ENCODE measurements at regions not wholly inside any gene's neighbourhood (a gene's known extent, or its start where the extent isn't known, plus 50 kb on each side); places are given as distances from the start of the nearest gene placed in this dataset.
A peak's percentile ranks its signal among the peaks of the same experiment; 100 is the strongest.

DNA sequence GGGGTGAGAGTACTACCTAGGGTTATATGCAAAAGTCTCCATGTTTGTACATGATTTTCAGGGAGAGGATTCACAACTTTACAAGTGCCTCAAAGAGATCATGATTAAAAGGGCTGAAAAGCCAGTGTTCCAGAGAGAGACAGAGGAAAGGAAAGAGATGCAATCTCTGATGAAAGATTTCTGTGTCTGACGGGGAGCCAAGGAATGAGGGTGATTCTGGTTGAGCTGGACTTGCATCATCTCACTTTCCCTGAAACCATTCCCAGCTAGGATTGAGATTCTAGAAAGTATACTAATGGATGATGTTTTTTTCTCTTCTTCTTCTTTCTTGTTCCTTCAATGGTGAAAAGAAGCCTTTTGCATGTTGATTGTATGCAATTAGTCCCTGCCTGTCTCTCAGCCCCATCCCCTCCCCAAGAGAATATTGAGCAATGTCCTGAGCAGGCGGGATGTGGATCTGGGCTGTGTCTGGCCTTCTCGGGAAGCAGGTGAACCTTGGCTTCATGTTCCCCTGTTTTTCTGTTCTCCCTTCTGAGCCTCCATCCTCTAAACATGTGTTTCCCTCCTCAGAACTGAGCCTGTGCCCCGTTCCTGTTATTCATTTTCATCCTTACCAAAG, 186.1 kb downstream of the ZNF365 start:
- H3K4me1 ChIP-seq (ENCODE audit: low read length) = no peaks in the 10 kb centered on the region
- no peak overlapping the region for H3K4me3 ChIP-seq (ENCODE audit: low read length)
- H3K27me3 ChIP-seq (ENCODE audit: low read length) = no peaks in the 10 kb centered on the region
- no peaks in the 10 kb centered on the region for H3K9me2 ChIP-seq (replicated peaks; ENCODE audit: insufficient read depth, low read length)
- no peaks in the 10 kb centered on the region for H4K20me1 ChIP-seq (ENCODE audit: insufficient read depth, low read depth, low read length)
- H3K4me2 ChIP-seq (ENCODE audit: low read depth, low read length, poor library complexity, severe bottlenecking) = no peak overlapping the region
- no peak for DNase-seq
- H3K27ac ChIP-seq (ENCODE audit: low read length) = no peak overlapping the region
- no peaks in the 10 kb centered on the region for H3K79me2 ChIP-seq (ENCODE audit: low read length)
- no peak overlapping the region for H2AFZ ChIP-seq (ENCODE audit: low read length)
- H3K36me3 ChIP-seq (ENCODE audit: insufficient read depth, low read length) = no peaks in the 10 kb centered on the region
- no peak overlapping the region for H3K9ac ChIP-seq (ENCODE audit: low read length)
- H3K9me3 ChIP-seq (ENCODE audit: low read length) = no peaks in the 10 kb centered on the region

DNA sequence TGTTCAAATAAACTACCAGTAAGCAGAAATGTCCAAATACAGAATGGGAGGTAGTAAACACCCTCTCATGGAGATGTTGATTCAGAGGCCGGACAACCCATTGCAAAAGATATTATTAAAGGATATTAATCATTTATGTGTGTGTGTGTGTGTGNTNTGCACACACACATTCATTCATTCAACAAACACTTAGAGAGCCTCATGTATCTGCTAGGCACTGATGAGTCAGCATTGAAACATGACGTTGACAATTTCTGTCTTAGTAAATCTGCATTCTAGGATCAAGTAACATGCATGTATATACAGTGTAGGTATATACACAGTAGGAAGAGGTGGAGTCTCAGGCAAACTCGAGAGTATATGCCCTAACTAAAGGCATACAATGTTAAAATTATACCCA, 187.0 kb downstream of the ZNF365 start:
- no peaks in the 10 kb centered on the region for H3K4me1 ChIP-seq (ENCODE audit: low read length)
- no peak overlapping the region for H3K4me2 ChIP-seq (ENCODE audit: low read depth, low read length, poor library complexity, severe bottlenecking)
- H3K9ac ChIP-seq (ENCODE audit: low read length) = no peak overlapping the region
- no peak overlapping the region for H2AFZ ChIP-seq (ENCODE audit: low read length)
- H3K36me3 ChIP-seq (ENCODE audit: insufficient read depth, low read length) = no peaks in the 10 kb centered on the region
- H3K79me2 ChIP-seq (ENCODE audit: low read length) = no peaks in the 10 kb centered on the region
- H3K9me2 ChIP-seq (replicated peaks; ENCODE audit: insufficient read depth, low read length) = no peaks in the 10 kb centered on the region
- DNase-seq = no peak
- no peaks in the 10 kb centered on the region for H3K9me3 ChIP-seq (ENCODE audit: low read length)
- no peaks in the 10 kb centered on the region for H3K27me3 ChIP-seq (ENCODE audit: low read length)
- H3K27ac ChIP-seq (ENCODE audit: low read length) = no peak overlapping the region
- H3K4me3 ChIP-seq (ENCODE audit: low read length) = no peak overlapping the region
- H4K20me1 ChIP-seq (ENCODE audit: insufficient read depth, low read depth, low read length) = no peaks in the 10 kb centered on the region

DNA sequence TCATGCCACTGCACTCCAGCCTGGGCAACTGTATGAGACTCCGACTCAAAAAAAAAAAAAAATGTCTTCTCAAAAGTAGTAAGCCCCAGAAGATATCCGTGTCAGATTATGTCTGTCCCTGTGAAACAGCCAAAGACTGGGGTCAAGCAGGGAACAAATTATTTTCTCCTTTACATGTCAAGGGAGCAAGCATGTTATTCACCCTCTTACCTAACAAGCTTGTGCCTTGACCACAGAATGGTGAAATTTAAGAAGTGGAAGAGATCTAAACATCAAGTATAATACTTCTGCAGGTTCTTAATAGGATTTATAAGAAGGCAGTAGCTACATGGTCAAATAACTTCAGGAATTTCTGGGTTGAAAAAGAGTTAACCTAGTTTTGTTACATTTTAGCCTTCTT, 187.9 kb downstream of the ZNF365 start:
- no peak overlapping the region for H3K9ac ChIP-seq (ENCODE audit: low read length)
- no peaks in the 10 kb centered on the region for H3K36me3 ChIP-seq (ENCODE audit: insufficient read depth, low read length)
- DNase-seq = no peak
- H3K9me3 ChIP-seq (ENCODE audit: low read length) = no peaks in the 10 kb centered on the region
- no peak overlapping the region for H3K27ac ChIP-seq (ENCODE audit: low read length)
- no peaks in the 10 kb centered on the region for H3K9me2 ChIP-seq (replicated peaks; ENCODE audit: insufficient read depth, low read length)
- H3K4me1 ChIP-seq (ENCODE audit: low read length) = no peaks in the 10 kb centered on the region
- H3K27me3 ChIP-seq (ENCODE audit: low read length) = no peaks in the 10 kb centered on the region
- no peaks in the 10 kb centered on the region for H4K20me1 ChIP-seq (ENCODE audit: insufficient read depth, low read depth, low read length)
- H3K4me3 ChIP-seq (ENCODE audit: low read length) = no peak overlapping the region
- H2AFZ ChIP-seq (ENCODE audit: low read length) = no peak overlapping the region
- H3K79me2 ChIP-seq (ENCODE audit: low read length) = no peaks in the 10 kb centered on the region
- H3K4me2 ChIP-seq (ENCODE audit: low read depth, low read length, poor library complexity, severe bottlenecking) = no peak overlapping the region

DNA sequence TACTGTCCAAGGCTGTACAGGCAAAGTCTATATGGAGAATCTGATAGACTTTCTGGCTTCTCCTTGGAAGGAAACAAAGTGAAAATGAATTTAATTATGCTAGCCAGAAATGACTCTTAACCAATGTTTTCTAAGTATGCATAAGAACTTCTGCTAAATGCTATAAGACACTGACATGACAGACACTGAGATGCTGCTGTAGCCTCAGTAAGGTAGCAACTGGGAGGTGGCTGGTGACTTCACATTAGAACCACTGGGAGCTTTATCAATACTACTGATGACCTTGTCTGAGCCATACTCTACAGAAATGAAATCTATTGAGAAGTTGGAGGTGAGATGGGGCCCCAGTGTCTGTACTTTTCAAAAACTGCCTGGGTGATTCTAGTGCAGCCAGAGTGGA, 188.6 kb downstream of the ZNF365 start:
- H3K9me2 ChIP-seq (replicated peaks; ENCODE audit: insufficient read depth, low read length) = no peaks in the 10 kb centered on the region
- no peak overlapping the region for H3K27ac ChIP-seq (ENCODE audit: low read length)
- H3K79me2 ChIP-seq (ENCODE audit: low read length) = no peaks in the 10 kb centered on the region
- H2AFZ ChIP-seq (ENCODE audit: low read length) = no peak overlapping the region
- H3K9me3 ChIP-seq (ENCODE audit: low read length) = no peaks in the 10 kb centered on the region
- no peaks in the 10 kb centered on the region for H4K20me1 ChIP-seq (ENCODE audit: insufficient read depth, low read depth, low read length)
- DNase-seq = no peak
- H3K27me3 ChIP-seq (ENCODE audit: low read length) = no peaks in the 10 kb centered on the region
- H3K4me2 ChIP-seq (ENCODE audit: low read depth, low read length, poor library complexity, severe bottlenecking) = no peak overlapping the region
- H3K4me1 ChIP-seq (ENCODE audit: low read length) = no peaks in the 10 kb centered on the region
- no peak overlapping the region for H3K9ac ChIP-seq (ENCODE audit: low read length)
- no peaks in the 10 kb centered on the region for H3K36me3 ChIP-seq (ENCODE audit: insufficient read depth, low read length)
- no peak overlapping the region for H3K4me3 ChIP-seq (ENCODE audit: low read length)

DNA sequence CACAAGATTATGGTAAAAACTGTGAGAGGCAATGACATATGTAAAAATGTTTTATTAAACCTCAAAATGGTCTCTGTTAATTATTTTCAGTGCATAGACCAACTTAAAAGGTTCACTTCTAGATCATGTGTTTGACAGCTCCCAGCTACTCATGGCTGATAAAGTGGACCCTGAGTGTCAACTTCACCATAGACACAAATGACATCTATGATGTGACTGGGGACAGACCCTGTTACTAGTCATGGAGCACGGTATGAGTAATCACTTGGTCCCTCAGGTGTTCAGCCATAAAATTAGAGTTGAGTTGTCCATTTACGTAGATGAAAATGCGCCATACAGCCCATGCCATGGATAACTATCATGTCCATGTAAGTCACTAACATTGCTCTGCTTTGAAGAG, 199.8 kb downstream of the ZNF365 start:
- Histone ChIP-seq H3K4me1 (ENCODE audit: low read length) (no peaks in the 10 kb centered on the region), H3K36me3 (ENCODE audit: insufficient read depth, low read length) (no peaks in the 10 kb centered on the region), H3K27me3 (ENCODE audit: low read length) (no peaks in the 10 kb centered on the region), H3K9ac (ENCODE audit: low read length) (no peak overlapping the region), H2AFZ (ENCODE audit: low read length) (no peak overlapping the region), H3K9me3 (ENCODE audit: low read length) (no peaks in the 10 kb centered on the region), H3K4me3 (ENCODE audit: low read length) (no peak overlapping the region), H3K79me2 (ENCODE audit: low read length) (no peaks in the 10 kb centered on the region), H3K4me2 (ENCODE audit: low read depth, low read length, poor library complexity, severe bottlenecking) (no peak overlapping the region), H3K27ac (ENCODE audit: low read length) (no peak overlapping the region), H3K9me2 (replicated peaks; ENCODE audit: insufficient read depth, low read length) (no peaks in the 10 kb centered on the region), H4K20me1 (ENCODE audit: insufficient read depth, low read depth, low read length) (no peaks in the 10 kb centered on the region)
- DNase-seq = peak; percentile 16

DNA sequence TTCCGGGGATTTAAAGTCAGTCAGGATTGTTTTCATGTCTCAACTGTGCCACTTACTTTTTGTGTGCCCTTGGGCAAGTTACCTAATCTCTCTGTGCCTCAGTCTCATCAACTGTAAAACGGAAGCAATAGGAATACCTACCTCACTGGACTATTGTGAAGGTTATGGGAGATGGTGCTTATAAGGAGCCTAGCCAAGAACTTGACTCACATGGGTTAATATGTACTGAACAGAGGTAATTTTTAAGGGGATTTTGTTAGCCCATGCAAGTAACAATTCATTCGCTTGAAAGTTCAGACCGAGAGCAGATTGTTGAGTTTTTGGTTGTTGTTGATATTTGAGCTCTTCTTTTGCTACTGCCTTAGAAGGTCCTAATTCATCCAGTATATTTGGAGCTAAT, 202.9 kb downstream of the ZNF365 start:
- Histone ChIP-seq H3K9ac (ENCODE audit: low read length) (no peak overlapping the region), H3K79me2 (ENCODE audit: low read length) (no peaks in the 10 kb centered on the region), H3K27ac (ENCODE audit: low read length) (no peak overlapping the region), H3K36me3 (ENCODE audit: insufficient read depth, low read length) (no peaks in the 10 kb centered on the region), H3K9me2 (replicated peaks; ENCODE audit: insufficient read depth, low read length) (no peaks in the 10 kb centered on the region), H3K9me3 (ENCODE audit: low read length) (no peaks in the 10 kb centered on the region), H3K4me2 (ENCODE audit: low read depth, low read length, poor library complexity, severe bottlenecking) (no peak overlapping the region), H3K4me1 (ENCODE audit: low read length) (no peaks in the 10 kb centered on the region), H4K20me1 (ENCODE audit: insufficient read depth, low read depth, low read length) (no peaks in the 10 kb centered on the region), H3K4me3 (ENCODE audit: low read length) (no peak overlapping the region), H3K27me3 (ENCODE audit: low read length) (no peaks in the 10 kb centered on the region), H2AFZ (ENCODE audit: low read length) (no peak overlapping the region)
- DNase-seq = no peak

DNA sequence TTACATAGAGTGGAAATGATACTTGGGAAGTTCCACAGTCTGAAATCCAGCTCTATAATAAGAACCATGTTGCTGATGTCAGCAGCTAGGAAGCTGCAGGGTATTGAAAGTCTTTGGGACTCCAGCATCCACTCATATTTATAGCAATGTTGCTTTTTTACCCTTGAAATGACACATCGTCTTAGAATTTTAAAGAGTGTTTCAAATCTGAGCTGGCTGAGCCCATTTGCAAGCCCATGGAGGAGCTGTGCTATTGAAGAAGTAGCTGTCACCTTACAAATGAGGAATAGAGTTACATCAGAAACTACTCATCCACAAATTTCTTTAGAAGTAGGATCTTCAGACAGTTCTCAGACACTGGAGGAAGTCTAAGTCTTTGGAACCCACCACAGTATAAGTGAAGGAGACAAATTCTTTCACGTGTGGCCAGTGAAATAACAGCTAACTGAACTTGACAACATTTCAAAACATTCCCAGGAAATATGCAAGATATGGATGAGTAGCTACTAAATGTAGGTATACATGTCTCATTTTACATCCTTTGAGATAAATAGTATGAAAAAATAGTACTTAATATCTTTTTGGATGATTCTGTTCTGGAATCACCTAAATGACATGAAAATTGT, 203.6 kb downstream of the ZNF365 start:
- no peak overlapping the region for H3K4me2 ChIP-seq (ENCODE audit: low read depth, low read length, poor library complexity, severe bottlenecking)
- no peaks in the 10 kb centered on the region for H3K79me2 ChIP-seq (ENCODE audit: low read length)
- H3K9ac ChIP-seq (ENCODE audit: low read length) = no peak overlapping the region
- DNase-seq = no peak
- no peaks in the 10 kb centered on the region for H3K27me3 ChIP-seq (ENCODE audit: low read length)
- H2AFZ ChIP-seq (ENCODE audit: low read length) = no peak overlapping the region
- H3K27ac ChIP-seq (ENCODE audit: low read length) = no peak overlapping the region
- H3K36me3 ChIP-seq (ENCODE audit: insufficient read depth, low read length) = no peaks in the 10 kb centered on the region
- H3K9me2 ChIP-seq (replicated peaks; ENCODE audit: insufficient read depth, low read length) = no peaks in the 10 kb centered on the region
- H4K20me1 ChIP-seq (ENCODE audit: insufficient read depth, low read depth, low read length) = no peaks in the 10 kb centered on the region
- H3K9me3 ChIP-seq (ENCODE audit: low read length) = no peaks in the 10 kb centered on the region
- no peak overlapping the region for H3K4me3 ChIP-seq (ENCODE audit: low read length)
- H3K4me1 ChIP-seq (ENCODE audit: low read length) = no peaks in the 10 kb centered on the region

DNA sequence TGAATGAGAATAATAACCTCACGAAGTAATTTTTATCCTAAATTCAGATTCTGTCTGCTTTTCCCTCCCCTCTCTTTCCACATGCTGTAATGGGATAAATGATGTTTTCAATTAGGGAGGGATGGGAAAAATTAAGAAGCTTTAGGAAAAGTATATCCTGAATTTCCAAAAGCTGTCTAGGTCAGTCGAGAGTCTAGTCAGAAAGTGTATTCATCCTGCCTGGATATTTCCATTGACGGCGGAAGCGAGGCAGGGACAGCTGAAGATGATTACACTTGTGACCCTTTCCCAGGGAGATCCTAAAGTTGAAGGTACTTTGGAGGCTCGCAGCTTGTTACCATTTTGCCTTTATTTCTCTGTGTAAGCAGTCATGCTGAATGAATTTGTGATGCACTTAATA, 204.1 kb downstream of the ZNF365 start:
- DNase-seq = no peak
- no peaks in the 10 kb centered on the region for H3K9me3 ChIP-seq (ENCODE audit: low read length)
- no peak overlapping the region for H3K4me2 ChIP-seq (ENCODE audit: low read depth, low read length, poor library complexity, severe bottlenecking)
- no peak overlapping the region for H3K4me3 ChIP-seq (ENCODE audit: low read length)
- H4K20me1 ChIP-seq (ENCODE audit: insufficient read depth, low read depth, low read length) = no peaks in the 10 kb centered on the region
- H3K27me3 ChIP-seq (ENCODE audit: low read length) = no peaks in the 10 kb centered on the region
- H3K79me2 ChIP-seq (ENCODE audit: low read length) = no peaks in the 10 kb centered on the region
- no peaks in the 10 kb centered on the region for H3K4me1 ChIP-seq (ENCODE audit: low read length)
- H3K9me2 ChIP-seq (replicated peaks; ENCODE audit: insufficient read depth, low read length) = no peaks in the 10 kb centered on the region
- H3K36me3 ChIP-seq (ENCODE audit: insufficient read depth, low read length) = no peaks in the 10 kb centered on the region
- no peak overlapping the region for H3K27ac ChIP-seq (ENCODE audit: low read length)
- no peak overlapping the region for H3K9ac ChIP-seq (ENCODE audit: low read length)
- no peak overlapping the region for H2AFZ ChIP-seq (ENCODE audit: low read length)

All from Karpas-422 (cell line).